Fibroblast of pulmonary artery (primary cell): ENCODE measurements at regions not wholly inside any gene's neighbourhood (a gene's known extent, or its start where the extent isn't known, plus 50 kb on each side); places are given as distances from the start of the nearest gene placed in this dataset.

Source experiments
- DNase-seq: peaks from one replicate; pipeline ENCODE4 v3.0.0-alpha.2; 2010; ENCODE audit warnings: low read depth
- H3K4me3 ChIP-seq: replicated peaks from 2 replicates; pipeline ENCODE4 v1.5.1; 2011; ENCODE audit warnings: low read depth, mild to moderate bottlenecking, control low read depth, low read length, moderate library complexity
- TF ChIP-seq, protein P1 (sequence below): IDR thresholded peaks from 2 replicates; pipeline ENCODE4 v1.5.1; 2011; ENCODE audit warnings: mild to moderate bottlenecking, control low read depth, low read length, inconsistent platforms; ENCODE audit errors: missing control alignments

DNA sequence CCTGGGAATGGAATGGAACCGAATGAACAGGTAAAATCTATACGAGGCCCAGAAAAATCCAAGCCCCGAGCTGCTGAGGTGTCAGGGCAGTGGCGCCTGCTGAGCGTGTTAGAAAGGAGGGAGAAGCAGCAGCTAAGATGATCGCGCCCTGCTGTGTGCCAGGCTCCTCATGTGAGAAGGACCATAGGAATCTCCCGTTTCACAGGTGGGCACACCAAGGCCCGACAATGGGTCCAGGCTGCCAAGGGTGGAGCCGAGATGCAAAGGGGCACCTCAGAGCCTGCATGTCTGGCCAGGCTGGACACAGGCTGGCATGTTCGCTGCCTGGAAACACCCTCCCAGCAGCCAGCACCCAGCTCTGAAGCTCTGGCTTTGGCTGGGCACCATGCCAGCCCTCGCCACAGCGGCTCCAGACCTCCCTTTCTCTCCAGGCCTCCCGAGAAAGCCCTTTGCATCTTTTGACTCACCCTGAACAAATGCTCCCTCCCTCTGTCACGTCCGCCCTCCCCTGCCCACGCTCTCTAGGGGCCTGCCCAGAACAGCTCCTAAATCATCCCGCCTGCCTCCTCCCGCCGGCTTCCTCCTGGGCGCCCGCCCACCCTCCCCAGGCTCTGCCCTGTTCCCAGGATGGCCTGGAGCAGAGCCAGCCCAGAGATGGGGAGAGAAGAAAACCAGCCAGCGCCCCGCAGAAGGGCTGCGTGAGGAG lies 217.8 kb upstream of the GSE1 start:
- TF ChIP-seq, protein P1, sequence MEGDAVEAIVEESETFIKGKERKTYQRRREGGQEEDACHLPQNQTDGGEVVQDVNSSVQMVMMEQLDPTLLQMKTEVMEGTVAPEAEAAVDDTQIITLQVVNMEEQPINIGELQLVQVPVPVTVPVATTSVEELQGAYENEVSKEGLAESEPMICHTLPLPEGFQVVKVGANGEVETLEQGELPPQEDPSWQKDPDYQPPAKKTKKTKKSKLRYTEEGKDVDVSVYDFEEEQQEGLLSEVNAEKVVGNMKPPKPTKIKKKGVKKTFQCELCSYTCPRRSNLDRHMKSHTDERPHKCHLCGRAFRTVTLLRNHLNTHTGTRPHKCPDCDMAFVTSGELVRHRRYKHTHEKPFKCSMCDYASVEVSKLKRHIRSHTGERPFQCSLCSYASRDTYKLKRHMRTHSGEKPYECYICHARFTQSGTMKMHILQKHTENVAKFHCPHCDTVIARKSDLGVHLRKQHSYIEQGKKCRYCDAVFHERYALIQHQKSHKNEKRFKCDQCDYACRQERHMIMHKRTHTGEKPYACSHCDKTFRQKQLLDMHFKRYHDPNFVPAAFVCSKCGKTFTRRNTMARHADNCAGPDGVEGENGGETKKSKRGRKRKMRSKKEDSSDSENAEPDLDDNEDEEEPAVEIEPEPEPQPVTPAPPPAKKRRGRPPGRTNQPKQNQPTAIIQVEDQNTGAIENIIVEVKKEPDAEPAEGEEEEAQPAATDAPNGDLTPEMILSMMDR, result no peak
- no peak overlapping the region for H3K4me3 ChIP-seq
- DNase-seq, result peak; percentile 99

- peak; percentile 31 for DNase-seq
- H3K4me3 ChIP-seq, result no peak overlapping the region
- TF ChIP-seq, protein P1, result no peak
Observed at GRCh38 chr16:85395913-85396878, 216.9 kb upstream of the GSE1 start.

- H3K4me3 ChIP-seq, result no peak overlapping the region
- TF ChIP-seq, protein P1, result no peak
- DNase-seq, result no peak
Observed at GRCh38 chr16:85396879-85397871, 215.9 kb upstream of the GSE1 start.

- TF ChIP-seq, protein P1, result no peak
- no peak for DNase-seq
Observed at GRCh38 chr16:85398050-85398451, 215.1 kb upstream of the GSE1 start.

GRCh38 chr16:85398688-85399582 lies 214.2 kb upstream of the GSE1 start:
- TF ChIP-seq, protein P1, result no peak
- no peak overlapping the region for H3K4me3 ChIP-seq
- DNase-seq, result no peak

More at GRCh38 chr16:85398050-85398451, 215.1 kb upstream of the GSE1 start:
- no peak overlapping the region for H3K4me3 ChIP-seq
